CD14-positive monocyte (primary cell): ENCODE measurements at regions not wholly inside any gene's neighbourhood (a gene's known extent, or its start where the extent isn't known, plus 50 kb on each side); places are given as distances from the start of the nearest gene placed in this dataset.

Experiments
- DNase-seq, 3 donors: peaks; one replicate each; pipeline ENCODE4 v3.0.0-alpha.2; 2011 to 2022
- H2AFZ ChIP-seq: 2 replicates; pipeline ENCODE4 v1.6.0; 2012; ENCODE audit warnings: mild to moderate bottlenecking, low read depth, low read length, inconsistent platforms; ENCODE audit not compliant: insufficient read depth, poor library complexity, severe bottlenecking
- H3K27ac ChIP-seq, 2 donors: 1 replicate in 1 of 2; 2 replicates in 1 of 2; pipeline ENCODE4 v1.5.1; 2012 to 2013; ENCODE audit warnings: low read length in 2 of 2, control low read depth in 1 of 2, inconsistent platforms in 1 of 2, low read depth in 1 of 2, mild to moderate bottlenecking in 1 of 2
- H3K27me3 ChIP-seq, 2 donors: one replicate each; pipeline versions ENCODE4 v1.6.0 to v1.6.1; 2011 to 2013; ENCODE audit warnings: low read length in 2 of 2; ENCODE audit not compliant: control insufficient read depth in 2 of 2, insufficient read depth in 2 of 2
- H3K36me3 ChIP-seq, 2 donors: replicated peaks in 1 of 2; 1 replicate in 1 of 2; 2 replicates in 1 of 2; pipeline versions ENCODE4 v1.5.1 to v1.6.1; 2012 to 2013; ENCODE audit warnings: low read length in 2 of 2, control low read depth in 1 of 2, inconsistent platforms in 1 of 2, mild to moderate bottlenecking in 1 of 2; ENCODE audit not compliant: insufficient read depth in 2 of 2, control insufficient read depth in 1 of 2
- H3K4me1 ChIP-seq, 2 donors: 1 replicate in 1 of 2; 2 replicates in 1 of 2; pipeline versions ENCODE4 v1.5.1 to v1.6.1; 2012 to 2013; ENCODE audit warnings: low read length in 2 of 2, control low read depth in 1 of 2, inconsistent platforms in 1 of 2, mild to moderate bottlenecking in 1 of 2, moderate library complexity in 1 of 2; ENCODE audit not compliant: insufficient read depth in 2 of 2, control insufficient read depth in 1 of 2
- H3K4me2 ChIP-seq: replicated peaks from 2 replicates; pipeline ENCODE3; 2012; ENCODE audit warnings: low read length, moderate library complexity, mild to moderate bottlenecking; ENCODE audit not compliant: poor library complexity, severe bottlenecking; ENCODE audit errors: extremely low read depth
- H3K4me3 ChIP-seq, 3 experiments: fragments of 200-600 bp in 1 of 3; sonication (generic) in 1 of 3; replicated peaks in 1 of 3; 1 replicate in 2 of 3; 2 replicates in 1 of 3; pipeline ENCODE4 v1.5.1; 2011 to 2013; ENCODE audit warnings: low read length in 3 of 3, mild to moderate bottlenecking in 3 of 3, control low read depth in 2 of 3, low read depth in 2 of 3, inconsistent platforms in 1 of 3, moderate library complexity in 1 of 3
- H3K79me2 ChIP-seq: 2 replicates; pipeline ENCODE4 v1.6.0; 2012; ENCODE audit warnings: mild to moderate bottlenecking, control low read depth, inconsistent platforms, low read length, moderate library complexity; ENCODE audit not compliant: insufficient read depth
- H3K9ac ChIP-seq: 2 replicates; pipeline ENCODE4 v1.6.0; 2017; ENCODE audit warnings: low read length, mild to moderate bottlenecking; ENCODE audit not compliant: insufficient read depth, poor library complexity, severe bottlenecking
- H3K9me3 ChIP-seq, 2 donors: replicated peaks in 1 of 2; 1 replicate in 1 of 2; 2 replicates in 1 of 2; pipeline versions ENCODE4 v1.5.1 to v1.6.1; 2012 to 2013; ENCODE audit warnings: low read length in 2 of 2, control low read depth in 1 of 2; ENCODE audit not compliant: control insufficient read depth in 1 of 2, insufficient read depth in 1 of 2
- H4K20me1 ChIP-seq: 2 replicates; pipeline ENCODE4 v1.6.0; 2012; ENCODE audit warnings: mild to moderate bottlenecking, low read length, control low read depth, moderate library complexity; ENCODE audit not compliant: insufficient read depth
- H3K27ac Mint-ChIP-seq, 7 donors: one replicate each; pipeline ENCODE4 v1.8.0; 2020; ENCODE audit warnings: mild to moderate bottlenecking in 7 of 7, mixed read lengths in 7 of 7, moderate library complexity in 6 of 7, inconsistent platforms in 2 of 7
- H3K27me3 Mint-ChIP-seq, 3 donors: one replicate each; pipeline ENCODE4 v1.8.0; 2021 to 2022; ENCODE audit warnings: low read depth in 3 of 3, mild to moderate bottlenecking in 3 of 3, mixed read lengths in 3 of 3, moderate library complexity in 3 of 3, inconsistent platforms in 1 of 3
- H3K36me3 Mint-ChIP-seq, 2 donors: one replicate each; pipeline ENCODE4 v1.8.0; 2020; ENCODE audit warnings: mixed read lengths in 2 of 2, inconsistent platforms in 1 of 2, mild to moderate bottlenecking in 1 of 2
- H3K4me1 Mint-ChIP-seq: one replicate; pipeline ENCODE4 v1.8.0; 2020; ENCODE audit warnings: mild to moderate bottlenecking, mixed read lengths
- H3K4me3 Mint-ChIP-seq, 2 donors: one replicate each; pipeline ENCODE4 v1.8.0; 2020; ENCODE audit warnings: mild to moderate bottlenecking in 2 of 2, mixed read lengths in 2 of 2, moderate library complexity in 1 of 2
- H3K9me3 Mint-ChIP-seq, 7 donors: one replicate each; pipeline ENCODE4 v1.8.0; 2020 to 2022; ENCODE audit warnings: mixed read lengths in 7 of 7, mild to moderate bottlenecking in 6 of 7, moderate library complexity in 6 of 7, inconsistent platforms in 2 of 7
- CTCF ChIP-seq: fragments of 200-600 bp; IDR thresholded peaks from one replicate; pipeline ENCODE4 v1.8.0; 2022; ENCODE audit warnings: antibody characterized with exemption, mild to moderate bottlenecking
- WGBS: methylation state at CpG from one replicate; pipeline ENCODE4 v1.1.5; 2013; ENCODE audit warnings: missing lambda C conversion rate; ENCODE audit not compliant: insufficient coverage; 5-methylcytosine and 5-hydroxymethylcytosine counted together
- intact Hi-C, 2 donors: fragments of 100-400 bp; cut with micrococcal nuclease; formaldehyde crosslinking; loops; one replicate each; pipeline versions ENCODE4 v1.15.0 to v1.15.1; 2023

- Histone ChIP-seq H3K79me2 (no peaks in the 10 kb centered on the region), H4K20me1 (no peaks in the 10 kb centered on the region), H3K27ac (no peak overlapping the region), H3K9ac (no peak overlapping the region), H3K4me2 (no peak overlapping the region), H3K36me3 (no peaks in the 10 kb centered on the region), H3K27me3 (no peaks in the 10 kb centered on the region), H2AFZ (no peak overlapping the region), H3K4me3 (no peak overlapping the region), H3K9me3 (no peaks in the 10 kb centered on the region), H3K4me1 (no peaks in the 10 kb centered on the region)
- no peaks in the 10 kb centered on the region for H3K4me1 Mint-ChIP-seq
- H3K27me3 Mint-ChIP-seq = peaks cover 0 to 1% (median 0%) of the 10 kb centered on the region in 3 donors
- DNase-seq = no peak
- H3K27ac Mint-ChIP-seq = no peak overlapping the region
- intact Hi-C loops = no loop called here
- no CpG with 5 or more reads among the region's 4 CpGs for WGBS
- no peak for TF ChIP-seq CTCF
- peaks cover 0 to 5% (median 3%) of the 10 kb centered on the region in 7 donors for H3K9me3 Mint-ChIP-seq
- H3K36me3 Mint-ChIP-seq = no peaks in the 10 kb centered on the region
- H3K4me3 Mint-ChIP-seq = no peak overlapping the region
These were observed 767.0 kb downstream of the PLCL1 start for GRCh38 chr2:198571393-198571792.

- no peak overlapping the region for H2AFZ ChIP-seq
- H3K27ac ChIP-seq = no peak overlapping the region
- no peaks in the 10 kb centered on the region for H3K27me3 ChIP-seq
- no peaks in the 10 kb centered on the region for H3K36me3 Mint-ChIP-seq
- H3K4me1 Mint-ChIP-seq = no peaks in the 10 kb centered on the region
- no peak overlapping the region for H3K27ac Mint-ChIP-seq
- H3K4me2 ChIP-seq = no peak overlapping the region
- H3K79me2 ChIP-seq = no peaks in the 10 kb centered on the region
- H3K27me3 Mint-ChIP-seq = no peaks in the 10 kb centered on the region
- H3K4me1 ChIP-seq = no peaks in the 10 kb centered on the region
- peaks cover 0 to 3% (median 0%) of the 10 kb centered on the region in 7 donors for H3K9me3 Mint-ChIP-seq
- H3K4me3 ChIP-seq = no peak overlapping the region
- intact Hi-C loops = no loop called here
- H4K20me1 ChIP-seq = no peaks in the 10 kb centered on the region
- no peak for TF ChIP-seq CTCF
- DNase-seq = no peak
- H3K36me3 ChIP-seq = no peaks in the 10 kb centered on the region
- H3K9me3 ChIP-seq = no peaks in the 10 kb centered on the region
- H3K9ac ChIP-seq = no peak overlapping the region
- no peak overlapping the region for H3K4me3 Mint-ChIP-seq
- no CpG with 5 or more reads among the region's 2 CpGs for WGBS
These were observed 753.8 kb downstream of the PLCL1 start for GRCh38 chr2:198558176-198558575.
